ENCODE measurements at regions not wholly inside any gene's neighbourhood (a gene's known extent, or its start where the extent isn't known, plus 50 kb on each side); places are given as distances from the start of the nearest gene placed in this dataset.

GRCh38 chr1:184237588-184237987 lies 149.2 kb upstream of the C1orf21 start:
- TF ChIP-seq POLR2AphosphoS5 (IDR thresholded peaks at IDR 0.05; ENCODE audit: low read depth, low read length) (no peak), TAF1 (IDR thresholded peaks at IDR 0.05; ENCODE audit: borderline replicate concordance, low read depth, low read length) (no peak), POLR2A (IDR thresholded peaks at IDR 0.05; ENCODE audit: low read depth, low read length) (no peak)
